ENCODE measurements at regions not wholly inside any gene's neighbourhood (a gene's known extent, or its start where the extent isn't known, plus 50 kb on each side); places are given as distances from the start of the nearest gene placed in this dataset.

- TF ChIP-seq EP300 (IDR thresholded peaks at IDR 0.05; ENCODE audit: borderline replicate concordance), result no peak
- no peak for TF ChIP-seq CREB1 (IDR thresholded peaks at IDR 0.05; ENCODE audit: low read depth)
- TF ChIP-seq REST (IDR thresholded peaks at IDR 0.05; ENCODE audit: low read depth), result no peak
Observed at GRCh38 chr14:29043737-29044136, 277.1 kb downstream of the FOXG1 start.
